ENCODE measurements at regions not wholly inside any gene's neighbourhood (a gene's known extent, or its start where the extent isn't known, plus 50 kb on each side); places are given as distances from the start of the nearest gene placed in this dataset.

GRCh38 chr3:194854206-194854605 lies 168.5 kb downstream of the FAM43A start:
- TF ChIP-seq CTCF (IDR thresholded peaks at IDR 0.05) (no peak), POLR2A (IDR thresholded peaks at IDR 0.05) (no peak)

Data from testis (tissue), 2 donors.